Activated B cell treated with CpG ODN at 0.5 μM for 24 hours (primary cell): ENCODE measurements at regions not wholly inside any gene's neighbourhood (a gene's known extent, or its start where the extent isn't known, plus 50 kb on each side); places are given as distances from the start of the nearest gene placed in this dataset.

Experiments used
- ATAC-seq: fragments of 200-7000 bp; cut with Tn5 transposase; one replicate; pipeline ENCODE4 v1.10.0; 2021; ENCODE audit warnings: low read depth, mild to moderate bottlenecking, moderate library complexity
- CTCF ChIA-PET: fragments of 350-600 bp; sonication (Branson Sonifier 250); formaldehyde crosslinking; loops from one replicate; lab custom pipeline; 2021; ENCODE audit warnings: antibody characterized with exemption; lab: Charles Lee
- POLR2A ChIA-PET: fragments of 350-600 bp; sonication (Branson Sonifier 250); formaldehyde crosslinking; loops from one replicate; lab custom pipeline; 2021; ENCODE audit warnings: antibody characterized with exemption; lab: Charles Lee
- DNase-seq: peaks from one replicate; pipeline ENCODE4 v3.0.0; 2022
- H3K27ac Mint-ChIP-seq: one replicate; pipeline ENCODE4 v1.8.0; 2020; ENCODE audit warnings: mixed read lengths
- H3K27me3 Mint-ChIP-seq: one replicate; pipeline ENCODE4 v1.8.0; 2021; ENCODE audit warnings: mixed read lengths
- H3K36me3 Mint-ChIP-seq: one replicate; pipeline ENCODE4 v1.8.0; 2021; ENCODE audit warnings: low read depth, mixed read lengths
- H3K4me1 Mint-ChIP-seq: one replicate; pipeline ENCODE4 v1.8.0; 2021; ENCODE audit warnings: mixed read lengths
- H3K4me3 Mint-ChIP-seq: one replicate; pipeline ENCODE4 v1.8.0; 2020; ENCODE audit warnings: mild to moderate bottlenecking, mixed read lengths
- H3K9me3 Mint-ChIP-seq: one replicate; pipeline ENCODE4 v1.8.0; 2020; ENCODE audit warnings: mixed read lengths
- CTCF ChIP-seq: fragments of 200-600 bp; IDR thresholded peaks from one replicate; pipeline ENCODE4 v1.8.0; 2022; ENCODE audit warnings: antibody characterized with exemption, mild to moderate bottlenecking
- intact Hi-C: fragments of 100-400 bp; cut with micrococcal nuclease; formaldehyde crosslinking; loops from one replicate; pipeline ENCODE4 v1.15.1; 2024

- H3K4me1 Mint-ChIP-seq = peaks cover 10% of the 10 kb centered on the region
- no peak overlapping the region for H3K4me3 Mint-ChIP-seq
- ATAC-seq (no peak), DNase-seq (no peak)
- ChIA-PET POLR2A (no interaction called here), CTCF (interaction anchor here (0.7 kb wide), 1 partner anchor 236 kb away, joined by 3 read pairs; no protein-coding TSS in a partner anchor)
- no peak for TF ChIP-seq CTCF
- no peaks in the 10 kb centered on the region for H3K36me3 Mint-ChIP-seq
- H3K9me3 Mint-ChIP-seq = peaks cover 3% of the 10 kb centered on the region
- no peak overlapping the region for H3K27ac Mint-ChIP-seq
- no peaks in the 10 kb centered on the region for H3K27me3 Mint-ChIP-seq
- intact Hi-C loops = no loop called here
Measured at GRCh38 chr5:89137148-89137547, 254.2 kb upstream of the MEF2C start.

DNA sequence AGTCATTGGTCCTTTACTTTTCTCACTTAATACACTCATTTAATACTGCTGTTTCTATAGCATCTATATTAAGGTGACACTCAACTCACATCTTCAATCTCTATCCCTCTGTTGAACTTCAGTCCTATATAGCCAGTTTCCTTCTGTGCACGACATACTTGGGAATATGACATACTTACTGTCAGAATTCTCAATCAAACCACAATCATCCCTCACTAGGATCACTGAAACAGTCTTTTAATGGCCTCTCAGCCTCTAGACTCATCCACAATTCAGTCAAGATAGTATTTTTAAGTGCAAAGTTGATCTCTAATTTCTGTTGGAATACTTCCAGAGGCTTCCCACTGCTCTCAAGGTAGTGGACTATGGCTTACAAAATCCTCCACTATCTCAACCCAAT, 251.0 kb upstream of the MEF2C start:
- CTCF ChIA-PET = no interaction called here

GRCh38 chr5:89133129-89133528, 250.1 kb upstream of the MEF2C start:
- no peak overlapping the region for H3K27ac Mint-ChIP-seq
- ChIA-PET CTCF (no interaction called here), POLR2A (no interaction called here)
- intact Hi-C loops = no loop called here
- ATAC-seq (no peak), DNase-seq (no peak)
- peaks cover 16% of the 10 kb centered on the region for H3K4me1 Mint-ChIP-seq
- no peaks in the 10 kb centered on the region for H3K9me3 Mint-ChIP-seq
- H3K36me3 Mint-ChIP-seq = no peaks in the 10 kb centered on the region
- no peak for TF ChIP-seq CTCF
- no peak overlapping the region for H3K4me3 Mint-ChIP-seq
- no peaks in the 10 kb centered on the region for H3K27me3 Mint-ChIP-seq

More for the DNA sequence above, 251.0 kb upstream of the MEF2C start:
- H3K36me3 Mint-ChIP-seq = no peaks in the 10 kb centered on the region
- no peak overlapping the region for H3K27ac Mint-ChIP-seq
- DNase-seq (no peak), ATAC-seq (no peak)
- peaks cover under 1% of the 10 kb centered on the region for H3K9me3 Mint-ChIP-seq
- H3K27me3 Mint-ChIP-seq = no peaks in the 10 kb centered on the region
- intact Hi-C loops = no loop called here
- POLR2A ChIA-PET = no interaction called here
- H3K4me1 Mint-ChIP-seq = peaks cover 10% of the 10 kb centered on the region
- no peak overlapping the region for H3K4me3 Mint-ChIP-seq
- no peak for TF ChIP-seq CTCF

DNA sequence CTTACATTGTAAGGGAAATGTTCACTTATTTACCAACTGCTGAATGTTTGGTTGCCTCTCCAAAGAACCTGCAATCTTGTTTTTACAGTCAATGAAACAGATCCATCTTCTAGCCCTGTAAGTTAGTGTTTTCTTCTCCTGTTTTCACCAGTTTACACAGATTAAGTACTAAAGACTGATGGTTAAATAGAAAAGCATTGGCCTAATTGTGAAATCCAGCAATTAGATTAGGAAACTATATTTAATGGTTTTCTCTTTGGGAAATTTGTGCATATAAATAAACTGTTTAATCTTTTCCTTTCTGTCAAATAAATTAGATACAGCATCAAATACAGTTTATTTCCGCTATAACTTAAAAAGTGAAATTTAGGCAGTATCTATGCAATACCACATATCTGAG, 247.9 kb upstream of the MEF2C start:
- H3K36me3 Mint-ChIP-seq = no peaks in the 10 kb centered on the region
- intact Hi-C loops = no loop called here
- DNase-seq = no peak
- no peaks in the 10 kb centered on the region for H3K27me3 Mint-ChIP-seq
- peaks cover 12% of the 10 kb centered on the region for H3K4me1 Mint-ChIP-seq
- H3K27ac Mint-ChIP-seq = no peak overlapping the region
- ATAC-seq = no peak
- POLR2A ChIA-PET = no interaction called here
- CTCF ChIA-PET = no interaction called here
- no peak overlapping the region for H3K4me3 Mint-ChIP-seq
- no peaks in the 10 kb centered on the region for H3K9me3 Mint-ChIP-seq
- no peak for TF ChIP-seq CTCF

DNA sequence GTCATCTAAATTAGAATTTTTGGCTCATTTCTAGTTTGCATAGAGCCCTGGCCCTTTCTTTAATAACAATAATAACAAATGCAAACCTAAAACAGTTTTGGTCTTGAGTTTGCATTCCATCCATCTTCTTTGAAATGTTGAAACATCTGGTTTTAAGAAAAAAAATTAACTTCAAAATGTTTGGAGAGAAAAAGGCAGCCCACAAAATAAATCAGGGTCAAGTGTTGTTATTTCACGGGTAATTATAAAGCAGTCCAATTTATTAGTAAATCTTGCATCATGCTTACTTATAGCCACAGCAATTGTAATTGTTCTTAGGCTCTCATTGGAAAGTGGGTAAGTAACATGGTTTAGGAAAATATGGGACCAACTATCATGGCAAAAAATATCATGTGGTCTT, 247.0 kb upstream of the MEF2C start:
- DNase-seq (no peak), ATAC-seq (no peak)
- H3K4me1 Mint-ChIP-seq = peaks cover 10% of the 10 kb centered on the region
- TF ChIP-seq CTCF = no peak
- H3K9me3 Mint-ChIP-seq = no peaks in the 10 kb centered on the region
- H3K27ac Mint-ChIP-seq = no peak overlapping the region
- ChIA-PET CTCF (no interaction called here), POLR2A (no interaction called here)
- H3K27me3 Mint-ChIP-seq = no peaks in the 10 kb centered on the region
- intact Hi-C loops = no loop called here
- no peak overlapping the region for H3K4me3 Mint-ChIP-seq
- H3K36me3 Mint-ChIP-seq = no peaks in the 10 kb centered on the region
